Rectal smooth muscle tissue (tissue), 1 donor: ENCODE measurements at regions not wholly inside any gene's neighbourhood (a gene's known extent, or its start where the extent isn't known, plus 50 kb on each side); places are given as distances from the start of the nearest gene placed in this dataset.

ENCODE experiments used
- H3K27ac ChIP-seq: one replicate; pipeline ENCODE4 v1.7.0; 2013; ENCODE audit warnings: low read depth, low read length, inconsistent platforms
- H3K27me3 ChIP-seq: one replicate; pipeline ENCODE4 v1.7.0; 2013; ENCODE audit warnings: low read length; ENCODE audit not compliant: control insufficient read depth, insufficient read depth
- H3K36me3 ChIP-seq: one replicate; pipeline ENCODE4 v1.7.0; 2013; ENCODE audit warnings: low read length; ENCODE audit not compliant: control insufficient read depth, insufficient read depth
- H3K4me1 ChIP-seq: one replicate; pipeline ENCODE4 v1.7.0; 2013; ENCODE audit warnings: low read length; ENCODE audit not compliant: control insufficient read depth, insufficient read depth
- H3K4me3 ChIP-seq: one replicate; pipeline ENCODE4 v1.7.0; 2013; ENCODE audit warnings: low read length
- H3K9ac ChIP-seq: one replicate; pipeline ENCODE4 v1.7.0; 2013; ENCODE audit warnings: low read length

DNA sequence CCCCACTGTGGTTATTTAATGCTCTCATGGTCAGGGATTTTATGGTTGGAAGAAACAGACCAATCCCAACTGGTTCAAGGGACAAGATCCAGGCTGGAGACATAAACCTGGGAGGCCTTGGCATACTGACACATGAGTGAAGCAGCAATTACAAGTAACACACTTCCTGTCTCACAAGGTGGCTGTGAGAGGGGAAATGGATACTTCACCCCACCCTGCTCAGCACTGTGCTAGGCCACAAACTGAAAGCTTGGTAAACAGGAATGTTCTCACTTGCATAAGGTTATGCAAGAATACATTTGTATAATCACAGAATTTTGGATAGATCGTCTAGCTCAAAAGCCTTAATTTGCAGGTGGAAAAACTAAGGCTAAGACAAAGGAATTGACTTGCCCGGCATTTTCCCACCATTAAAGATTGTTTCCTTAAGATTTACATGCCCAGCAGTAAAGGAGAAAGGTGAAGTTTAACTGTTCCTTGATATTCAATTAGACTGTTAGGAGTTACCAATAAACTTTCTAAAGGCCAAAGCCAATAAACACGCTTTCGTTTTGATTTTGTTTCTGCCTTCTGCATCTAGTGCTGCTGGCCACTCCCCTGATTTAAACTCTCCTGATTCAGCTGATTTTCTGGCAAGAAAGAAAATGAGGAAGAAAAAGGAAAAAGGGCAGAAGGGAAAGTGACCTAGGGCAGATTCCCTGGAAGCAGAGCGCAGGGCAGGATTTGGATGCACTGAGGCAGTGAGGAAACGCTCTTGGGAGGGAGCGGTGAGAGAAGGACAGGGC, 215.6 kb upstream of the CDH5 start:
- no peaks in the 10 kb centered on the region for H3K36me3 ChIP-seq
- no peak overlapping the region for H3K9ac ChIP-seq
- H3K4me1 ChIP-seq: no peaks in the 10 kb centered on the region
- H3K27ac ChIP-seq: no peak overlapping the region
- no peak overlapping the region for H3K4me3 ChIP-seq
- no peaks in the 10 kb centered on the region for H3K27me3 ChIP-seq

DNA sequence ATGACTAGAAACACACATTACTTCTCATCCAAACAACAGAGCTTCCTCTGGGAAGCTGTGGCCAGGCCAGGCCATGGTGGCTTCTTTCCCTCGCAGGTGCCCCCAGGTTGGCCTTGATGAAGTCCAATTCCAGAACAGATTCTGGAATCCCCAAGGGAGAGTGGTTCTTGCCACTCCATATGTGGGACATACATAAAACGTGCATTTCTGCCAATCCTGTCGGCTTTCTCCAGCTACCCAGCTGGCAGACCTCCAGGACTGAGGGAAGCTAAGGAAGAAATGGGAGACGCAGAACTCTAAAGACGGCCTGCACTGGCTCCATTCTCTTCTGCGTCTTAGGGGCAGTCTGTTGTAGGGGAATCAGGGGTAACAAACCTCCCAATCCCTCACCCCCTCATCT, 219.2 kb upstream of the CDH5 start:
- no peak overlapping the region for H3K27ac ChIP-seq
- no peaks in the 10 kb centered on the region for H3K36me3 ChIP-seq
- no peak overlapping the region for H3K4me3 ChIP-seq
- no peak overlapping the region for H3K9ac ChIP-seq
- no peaks in the 10 kb centered on the region for H3K27me3 ChIP-seq
- H3K4me1 ChIP-seq: no peaks in the 10 kb centered on the region

DNA sequence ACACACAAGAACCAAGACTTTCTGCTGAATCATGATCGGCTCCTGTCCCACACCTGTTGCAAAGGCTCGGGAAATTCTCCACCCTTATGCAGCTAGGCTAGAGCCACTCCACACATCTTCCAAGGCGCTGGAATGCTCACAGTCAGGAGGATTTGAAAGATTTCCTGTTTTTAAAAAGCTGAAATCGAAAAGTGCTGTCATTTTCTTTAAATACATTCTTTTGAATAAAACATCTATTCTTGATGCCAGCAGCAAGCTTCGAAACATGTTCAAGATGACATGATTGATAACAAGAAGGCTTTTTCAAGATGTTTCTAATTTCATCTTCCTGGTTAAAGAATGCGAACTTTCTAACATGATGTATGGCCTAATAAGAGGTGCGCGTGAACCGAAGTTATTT, 219.7 kb upstream of the CDH5 start:
- Histone ChIP-seq H3K4me3 (no peak overlapping the region), H3K27ac (no peak overlapping the region), H3K36me3 (no peaks in the 10 kb centered on the region), H3K27me3 (no peaks in the 10 kb centered on the region), H3K4me1 (no peaks in the 10 kb centered on the region), H3K9ac (no peak overlapping the region)

DNA sequence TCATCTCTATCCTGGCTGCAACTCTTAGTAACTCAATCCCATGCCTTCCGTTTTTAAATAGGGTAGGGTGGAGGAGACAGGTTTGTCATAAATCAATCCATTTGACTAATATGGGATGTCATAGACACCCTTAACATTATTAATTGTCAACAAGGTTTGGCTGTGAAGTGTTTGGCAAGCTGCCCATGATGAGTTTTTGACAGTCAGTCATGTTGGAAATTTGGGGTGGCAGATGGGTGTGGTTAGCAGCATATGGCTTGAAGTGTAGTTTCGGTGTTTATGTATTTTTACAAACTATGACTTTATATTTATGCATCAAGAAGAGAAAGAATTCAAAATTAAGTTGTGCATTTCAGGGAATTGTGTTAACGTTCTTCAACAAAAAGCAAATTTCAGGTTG, 221.8 kb upstream of the CDH5 start:
- Histone ChIP-seq H3K4me3 (no peak overlapping the region), H3K9ac (no peak overlapping the region), H3K36me3 (no peaks in the 10 kb centered on the region), H3K27ac (no peak overlapping the region), H3K4me1 (no peaks in the 10 kb centered on the region), H3K27me3 (no peaks in the 10 kb centered on the region)

DNA sequence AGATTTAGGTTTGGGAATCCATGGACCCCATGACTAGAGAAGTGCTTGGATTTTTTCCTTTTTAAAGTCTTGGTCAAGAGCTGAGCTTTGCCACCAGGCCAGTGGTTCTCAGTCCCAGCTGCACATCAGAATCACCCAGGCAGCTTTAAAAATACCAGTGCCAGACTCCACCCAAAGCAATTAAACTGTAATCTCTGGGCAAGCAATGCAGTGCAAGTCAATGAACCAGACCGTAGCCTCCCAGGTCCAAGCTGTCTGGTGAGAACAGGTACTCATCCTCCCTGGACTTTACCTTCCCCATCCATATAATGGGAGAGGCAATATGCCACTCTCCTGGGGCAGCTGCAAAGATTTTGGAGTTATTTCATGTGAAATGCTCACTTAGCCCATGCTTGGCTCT, 223.1 kb upstream of the CDH5 start:
- Histone ChIP-seq H3K9ac (no peak overlapping the region), H3K27me3 (no peaks in the 10 kb centered on the region), H3K27ac (no peak overlapping the region), H3K4me1 (no peaks in the 10 kb centered on the region), H3K36me3 (no peaks in the 10 kb centered on the region), H3K4me3 (no peak overlapping the region)

DNA sequence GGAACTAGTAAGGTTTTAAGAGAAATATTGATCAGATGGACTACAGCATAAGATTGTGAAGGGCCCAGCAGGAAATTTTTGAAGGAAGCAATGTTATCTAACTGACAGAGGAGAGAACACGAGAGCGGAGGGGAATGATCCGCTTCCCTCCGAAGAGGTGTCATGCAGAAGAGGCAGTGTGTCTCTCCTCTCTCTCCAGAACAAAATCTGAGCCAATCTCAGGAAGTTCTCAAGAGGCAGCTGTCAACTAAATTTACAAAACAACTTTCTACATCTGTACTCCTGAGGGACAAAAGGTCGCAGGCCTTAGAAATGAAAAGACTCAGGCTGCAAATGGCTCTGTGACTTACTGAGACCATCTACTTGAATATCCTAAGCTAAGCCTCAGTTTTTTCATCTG, 224.6 kb upstream of the CDH5 start:
- H3K27ac ChIP-seq: no peak overlapping the region
- no peaks in the 10 kb centered on the region for H3K36me3 ChIP-seq
- no peak overlapping the region for H3K4me3 ChIP-seq
- no peaks in the 10 kb centered on the region for H3K4me1 ChIP-seq
- no peaks in the 10 kb centered on the region for H3K27me3 ChIP-seq
- H3K9ac ChIP-seq: no peak overlapping the region

DNA sequence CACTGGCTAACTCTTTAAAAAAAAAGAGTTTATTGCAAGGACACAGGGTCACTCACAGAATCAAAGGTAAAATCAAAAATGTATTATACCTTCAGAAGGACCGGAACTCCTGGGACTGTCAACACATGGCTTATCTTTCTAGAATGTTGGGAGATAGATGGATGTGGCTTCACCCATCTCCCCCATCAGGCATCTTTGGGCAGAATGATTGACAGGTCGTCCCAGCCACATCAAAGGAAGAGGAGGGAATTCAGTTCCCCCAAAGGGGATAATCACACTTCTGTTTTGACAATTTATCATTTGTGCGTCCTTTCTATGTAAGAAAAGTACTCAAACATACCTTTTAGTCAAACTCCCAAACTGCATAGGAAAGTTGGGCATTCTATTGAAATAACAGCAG, 228.6 kb upstream of the CDH5 start:
- Histone ChIP-seq H3K36me3 (no peaks in the 10 kb centered on the region), H3K4me3 (no peak overlapping the region), H3K27ac (no peak overlapping the region), H3K27me3 (no peaks in the 10 kb centered on the region), H3K9ac (no peak overlapping the region), H3K4me1 (no peaks in the 10 kb centered on the region)

DNA sequence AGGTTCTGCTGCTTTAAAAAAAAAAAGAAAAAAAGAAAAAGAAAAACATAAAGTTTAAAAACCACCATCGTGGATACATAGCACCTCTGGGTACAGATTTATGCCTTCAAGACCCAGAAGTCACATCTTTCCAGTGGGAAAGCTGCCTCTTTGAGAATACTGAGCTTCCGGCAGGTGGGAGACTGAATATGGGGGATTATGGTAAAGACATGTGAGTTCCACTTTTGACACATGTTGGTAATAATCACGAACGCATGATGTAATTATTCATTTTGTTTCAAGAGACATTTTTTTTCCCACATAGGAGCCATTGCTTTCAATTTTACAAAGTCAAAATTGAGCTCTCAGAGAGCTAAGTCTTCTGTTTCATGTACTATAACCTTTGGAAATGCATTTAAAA, 229.7 kb upstream of the CDH5 start:
- Histone ChIP-seq H3K9ac (no peak overlapping the region), H3K36me3 (no peaks in the 10 kb centered on the region), H3K4me3 (no peak overlapping the region), H3K27me3 (no peaks in the 10 kb centered on the region), H3K4me1 (no peaks in the 10 kb centered on the region), H3K27ac (no peak overlapping the region)

DNA sequence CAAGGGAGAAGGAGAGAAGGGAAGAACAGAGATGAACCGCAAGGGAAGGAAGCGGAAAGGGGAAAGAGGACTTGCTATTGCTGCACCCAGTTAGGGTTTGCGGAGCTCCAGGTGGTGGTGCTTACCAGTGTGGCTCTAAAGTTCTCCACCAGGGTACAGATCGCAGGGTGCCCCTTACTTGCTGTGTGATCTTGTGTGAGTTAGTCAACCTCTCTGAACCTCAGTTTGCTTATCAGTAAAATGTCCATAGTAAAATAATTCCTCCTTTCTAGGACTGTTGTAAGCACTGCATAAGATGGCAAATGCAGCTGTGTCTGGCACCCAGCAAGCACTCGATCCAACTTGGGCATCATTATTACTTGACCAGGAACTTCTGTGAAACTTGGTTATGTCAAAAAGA, 230.7 kb upstream of the CDH5 start:
- Histone ChIP-seq H3K9ac (no peak overlapping the region), H3K4me3 (no peak overlapping the region), H3K27me3 (no peaks in the 10 kb centered on the region), H3K4me1 (no peaks in the 10 kb centered on the region), H3K36me3 (no peaks in the 10 kb centered on the region), H3K27ac (no peak overlapping the region)

DNA sequence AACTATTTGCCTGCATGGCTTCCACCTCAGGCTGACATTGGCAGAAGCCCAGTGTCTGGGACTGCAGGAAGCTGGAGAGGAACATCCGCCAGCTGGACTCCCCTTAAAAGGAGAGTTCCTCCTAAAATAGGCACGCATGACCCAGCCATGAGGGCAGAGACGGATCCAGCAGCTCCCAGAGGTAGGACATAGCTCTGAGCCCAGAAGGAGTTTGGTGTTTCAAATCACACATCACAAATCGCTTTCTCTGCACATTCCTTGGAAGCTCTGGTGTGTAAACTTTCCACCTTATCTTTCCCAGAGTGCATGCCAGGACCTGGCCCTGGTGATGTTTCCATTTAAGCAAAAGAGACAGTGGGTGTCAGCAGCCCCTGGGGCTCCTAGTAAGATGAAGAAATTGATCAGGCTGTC, 231.1 kb upstream of the CDH5 start:
- no peak overlapping the region for H3K9ac ChIP-seq
- no peaks in the 10 kb centered on the region for H3K36me3 ChIP-seq
- no peaks in the 10 kb centered on the region for H3K4me1 ChIP-seq
- H3K27ac ChIP-seq: no peak overlapping the region
- H3K4me3 ChIP-seq: no peak overlapping the region
- no peaks in the 10 kb centered on the region for H3K27me3 ChIP-seq

DNA sequence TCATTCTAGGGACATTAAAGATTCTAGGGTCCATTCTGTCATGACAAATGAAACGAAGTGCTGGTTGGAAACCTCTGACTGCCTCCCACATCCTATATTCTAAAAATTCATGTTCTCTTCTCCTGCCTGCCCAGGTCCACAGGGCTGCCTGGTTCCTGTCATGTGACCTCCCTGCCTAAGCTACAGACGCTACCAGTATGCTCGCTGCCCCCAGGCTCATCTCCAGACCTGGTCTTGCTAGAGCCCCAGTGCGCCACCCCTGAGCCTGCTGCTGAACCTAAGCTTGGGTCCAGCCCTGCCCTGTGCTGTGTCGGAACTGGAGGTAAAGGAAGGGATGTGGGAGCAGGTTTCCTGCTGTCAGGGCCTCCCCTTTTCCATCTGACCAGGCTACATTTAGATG, 231.6 kb upstream of the CDH5 start:
- no peaks in the 10 kb centered on the region for H3K27me3 ChIP-seq
- H3K9ac ChIP-seq: no peak overlapping the region
- H3K27ac ChIP-seq: no peak overlapping the region
- no peaks in the 10 kb centered on the region for H3K36me3 ChIP-seq
- no peaks in the 10 kb centered on the region for H3K4me1 ChIP-seq
- no peak overlapping the region for H3K4me3 ChIP-seq

DNA sequence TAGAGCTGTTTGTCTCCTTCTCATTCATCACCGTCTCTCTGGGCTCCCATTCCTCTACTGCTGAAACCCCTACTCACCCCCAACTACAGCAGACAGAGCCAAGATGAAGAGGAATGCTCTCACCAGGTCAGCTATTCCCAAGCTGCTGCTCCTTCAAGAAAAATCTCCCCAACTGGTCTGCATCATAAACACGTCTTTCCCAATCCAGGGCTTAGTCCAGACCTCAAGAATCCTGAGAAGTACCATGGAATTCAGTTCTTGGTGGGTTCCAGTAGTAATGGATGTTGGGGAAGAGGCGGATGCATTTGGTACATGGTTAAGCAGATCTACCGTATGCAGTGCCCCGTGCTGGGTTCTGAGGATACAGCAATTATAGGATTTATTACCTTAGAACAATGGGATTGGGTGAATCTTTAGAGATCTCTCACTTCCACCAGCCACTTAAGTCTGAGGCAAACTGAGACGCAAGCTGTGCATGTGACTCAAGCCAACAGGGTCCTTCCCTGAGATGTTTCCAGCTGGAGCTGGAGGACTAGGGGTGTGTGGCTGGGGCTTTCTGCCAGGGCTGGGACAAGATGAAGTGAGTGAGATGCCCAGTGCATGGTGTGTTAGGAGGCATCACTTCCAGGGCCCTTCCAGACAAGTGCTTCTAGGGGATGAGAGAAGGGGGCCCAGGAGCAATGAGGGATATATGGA, 232.7 kb upstream of the CDH5 start:
- no peak overlapping the region for H3K27ac ChIP-seq

DNA sequence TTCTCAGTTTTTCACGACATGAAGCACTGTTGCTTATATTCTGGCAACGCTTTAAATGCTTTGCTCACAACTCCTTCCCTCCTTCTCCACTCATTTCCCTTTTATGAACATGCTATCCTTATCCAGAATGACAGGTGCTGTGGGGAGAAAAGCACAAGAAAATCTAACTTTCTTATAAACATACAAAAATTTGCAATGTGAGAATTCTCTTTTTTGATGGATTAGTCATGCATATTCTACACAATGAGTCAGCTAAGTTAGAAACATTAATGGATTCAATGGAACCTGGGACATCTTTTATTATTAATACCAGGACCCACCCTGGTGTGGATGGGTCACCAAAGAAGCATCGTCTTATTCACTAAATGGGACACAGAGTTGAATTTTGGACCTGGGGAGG, 234.6 kb upstream of the CDH5 start:
- Histone ChIP-seq H3K9ac (no peak overlapping the region), H3K4me1 (no peaks in the 10 kb centered on the region), H3K36me3 (no peaks in the 10 kb centered on the region), H3K27ac (no peak overlapping the region), H3K4me3 (no peak overlapping the region), H3K27me3 (no peaks in the 10 kb centered on the region)

More for the DNA sequence above, 232.7 kb upstream of the CDH5 start:
- no peak overlapping the region for H3K9ac ChIP-seq
- H3K4me3 ChIP-seq: no peak overlapping the region
- H3K36me3 ChIP-seq: no peaks in the 10 kb centered on the region
- H3K4me1 ChIP-seq: no peaks in the 10 kb centered on the region
- H3K27me3 ChIP-seq: no peaks in the 10 kb centered on the region
